ENCODE measurements at regions not wholly inside any gene's neighbourhood (a gene's known extent, or its start where the extent isn't known, plus 50 kb on each side); places are given as distances from the start of the nearest gene placed in this dataset.

- intact Hi-C loops (cut with DNase I), result no loop called here
Measured at GRCh38 chr7:145582742-145583303, 533.8 kb upstream of the CNTNAP2 start.

GRCh38 chr7:145557805-145558204, 558.8 kb upstream of the CNTNAP2 start:
- H3K27me3 ChIP-seq, result no peaks in the 10 kb centered on the region
- TF ChIP-seq CTCF (IDR thresholded peaks at IDR 0.05) (no peak), POLR2A (IDR thresholded peaks at IDR 0.05) (no peak), POLR2AphosphoS5 (IDR thresholded peaks at IDR 0.05; ENCODE audit: insufficient read depth in 1 of 2, low read depth in 1 of 2) (no peak)
- H3K9me3 ChIP-seq, result no peaks in the 10 kb centered on the region
- H3K27ac ChIP-seq, result no peak overlapping the region
- no peak for DNase-seq (ENCODE audit: extremely low spot score in 2 of 2)
- no peaks in the 10 kb centered on the region for H3K4me1 ChIP-seq
- intact Hi-C loops (cut with DNase I), result no loop called here
- H3K36me3 ChIP-seq, result no peaks in the 10 kb centered on the region
- H3K4me3 ChIP-seq, result no peak overlapping the region

More at GRCh38 chr7:145582742-145583303, 533.8 kb upstream of the CNTNAP2 start:
- no peak overlapping the region for H3K4me3 ChIP-seq
- no peak for DNase-seq (ENCODE audit: extremely low spot score in 2 of 2)
- no peaks in the 10 kb centered on the region for H3K9me3 ChIP-seq
- H3K4me1 ChIP-seq, result no peaks in the 10 kb centered on the region
- H3K36me3 ChIP-seq, result no peaks in the 10 kb centered on the region
- TF ChIP-seq POLR2AphosphoS5 (IDR thresholded peaks at IDR 0.05; ENCODE audit: insufficient read depth in 1 of 2, low read depth in 1 of 2) (no peak), POLR2A (IDR thresholded peaks at IDR 0.05) (no peak), CTCF (IDR thresholded peaks at IDR 0.05) (no peak)
- H3K27ac ChIP-seq, result no peak overlapping the region
- no peaks in the 10 kb centered on the region for H3K27me3 ChIP-seq

GRCh38 chr7:145543242-145543641, 573.4 kb upstream of the CNTNAP2 start:
- Histone ChIP-seq H3K4me3 (no peak overlapping the region), H3K4me1 (no peaks in the 10 kb centered on the region), H3K9me3 (no peaks in the 10 kb centered on the region), H3K27ac (no peak overlapping the region), H3K36me3 (no peaks in the 10 kb centered on the region), H3K27me3 (no peaks in the 10 kb centered on the region)
- TF ChIP-seq CTCF (IDR thresholded peaks at IDR 0.05) (no peak), POLR2A (IDR thresholded peaks at IDR 0.05) (no peak), POLR2AphosphoS5 (IDR thresholded peaks at IDR 0.05; ENCODE audit: insufficient read depth in 1 of 2, low read depth in 1 of 2) (no peak)
- intact Hi-C loops (cut with DNase I), result no loop called here
- no peak for DNase-seq (ENCODE audit: extremely low spot score in 2 of 2)

- intact Hi-C loops (cut with DNase I), result no loop called here
- Histone ChIP-seq H3K27me3 (no peaks in the 10 kb centered on the region), H3K27ac (no peak overlapping the region), H3K9me3 (no peaks in the 10 kb centered on the region), H3K4me3 (no peak overlapping the region), H3K36me3 (no peaks in the 10 kb centered on the region), H3K4me1 (no peaks in the 10 kb centered on the region)
- TF ChIP-seq POLR2A (IDR thresholded peaks at IDR 0.05) (no peak), POLR2AphosphoS5 (IDR thresholded peaks at IDR 0.05; ENCODE audit: insufficient read depth in 1 of 2, low read depth in 1 of 2) (no peak), CTCF (IDR thresholded peaks at IDR 0.05) (no peak)
- no peak for DNase-seq (ENCODE audit: extremely low spot score in 2 of 2)
Measured at GRCh38 chr7:145539910-145540309, 576.7 kb upstream of the CNTNAP2 start.

- Histone ChIP-seq H3K36me3 (no peaks in the 10 kb centered on the region), H3K27me3 (no peaks in the 10 kb centered on the region), H3K27ac (no peak overlapping the region), H3K9me3 (no peaks in the 10 kb centered on the region), H3K4me3 (no peak overlapping the region), H3K4me1 (no peaks in the 10 kb centered on the region)
- intact Hi-C loops (cut with DNase I), result no loop called here
- DNase-seq (ENCODE audit: extremely low spot score in 2 of 2), result no peak
- TF ChIP-seq POLR2A (IDR thresholded peaks at IDR 0.05), result no peak
- no peak for TF ChIP-seq POLR2AphosphoS5 (IDR thresholded peaks at IDR 0.05; ENCODE audit: insufficient read depth in 1 of 2, low read depth in 1 of 2)
- TF ChIP-seq CTCF (IDR thresholded peaks at IDR 0.05), result no peak
Measured at GRCh38 chr7:145534301-145534700, 582.3 kb upstream of the CNTNAP2 start.
